SK-N-MC (cell line): ENCODE measurements at regions not wholly inside any gene's neighbourhood (a gene's known extent, or its start where the extent isn't known, plus 50 kb on each side); places are given as distances from the start of the nearest gene placed in this dataset.
"Not testable (repeated sequence)": the region's sequence is repeated elsewhere in the genome, so short reads cannot be mapped to it uniquely, and the experiment has no call there.

ENCODE experiments used
- EZH2 ChIP-seq: fragments of 200-600 bp; sonication (generic); IDR thresholded peaks from one replicate; pipeline ENCODE4 v1.6.1; 2017; ENCODE audit warnings: antibody characterized with exemption
- FOXP2 ChIP-seq: optimal IDR thresholded peaks from 2 replicates; pipeline ENCODE3; 2011; ENCODE audit warnings: mild to moderate bottlenecking, moderate library complexity; ENCODE audit not compliant: insufficient read depth; ENCODE audit errors: extremely low read length, control extremely low read depth
- POLR2AphosphoS5 ChIP-seq: IDR thresholded peaks from 2 replicates; pipeline ENCODE4 v1.6.1; 2012; ENCODE audit warnings: mild to moderate bottlenecking, low read depth, low read length, borderline replicate concordance

GRCh38 chr5:43824325-43824964, 221.5 kb downstream of the NNT start:
- not testable (repeated sequence) for TF ChIP-seq EZH2, POLR2AphosphoS5, FOXP2
